ENCODE measurements at regions not wholly inside any gene's neighbourhood (a gene's known extent, or its start where the extent isn't known, plus 50 kb on each side); places are given as distances from the start of the nearest gene placed in this dataset.
"Not testable (repeated sequence)": the region's sequence is repeated elsewhere in the genome, so short reads cannot be mapped to it uniquely, and the experiment has no call there.

DNA sequence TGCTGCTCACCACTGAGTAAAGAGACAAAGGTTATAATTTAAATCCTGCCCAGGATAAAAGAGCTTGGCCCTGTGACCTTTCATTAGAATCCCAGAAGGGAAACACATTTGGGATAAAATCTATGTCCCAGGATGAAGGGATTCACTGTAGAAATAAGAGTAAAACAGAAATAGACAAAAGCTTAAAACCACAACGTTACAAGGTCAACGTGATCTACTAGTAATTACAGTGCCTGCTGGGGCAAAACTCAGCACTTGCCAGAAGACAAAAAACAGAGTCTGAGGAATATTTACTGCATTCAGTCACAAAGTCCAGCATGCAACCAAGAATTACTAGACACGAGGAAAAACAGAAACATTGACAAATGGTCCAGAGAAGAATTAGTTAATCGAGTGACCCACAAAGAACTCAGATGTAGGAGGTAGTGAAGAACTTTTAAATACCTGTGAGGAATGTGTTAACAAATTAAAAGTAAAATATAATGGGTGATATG, 982.3 kb downstream of the GATA3 start:
- no peak overlapping the region for H3K27ac ChIP-seq (ENCODE audit: low read depth, low read length)
- no peaks in the 10 kb centered on the region for H3K4me1 ChIP-seq (ENCODE audit: control insufficient read depth, insufficient read depth, low read length, unreplicated experiment)
- H2AFZ ChIP-seq (ENCODE audit: low read length, unreplicated experiment) = no peak overlapping the region
- no peaks in the 10 kb centered on the region for H3K79me2 ChIP-seq (ENCODE audit: control insufficient read depth, insufficient read depth, low read length, unreplicated experiment)
- no peak overlapping the region for H3K4me3 ChIP-seq (ENCODE audit: low read depth, low read length)
- H3K27me3 ChIP-seq (ENCODE audit: insufficient read depth, low read length) = no peaks in the 10 kb centered on the region
- no peaks in the 10 kb centered on the region for H3K36me3 ChIP-seq (ENCODE audit: insufficient read depth, low read length)

DNA sequence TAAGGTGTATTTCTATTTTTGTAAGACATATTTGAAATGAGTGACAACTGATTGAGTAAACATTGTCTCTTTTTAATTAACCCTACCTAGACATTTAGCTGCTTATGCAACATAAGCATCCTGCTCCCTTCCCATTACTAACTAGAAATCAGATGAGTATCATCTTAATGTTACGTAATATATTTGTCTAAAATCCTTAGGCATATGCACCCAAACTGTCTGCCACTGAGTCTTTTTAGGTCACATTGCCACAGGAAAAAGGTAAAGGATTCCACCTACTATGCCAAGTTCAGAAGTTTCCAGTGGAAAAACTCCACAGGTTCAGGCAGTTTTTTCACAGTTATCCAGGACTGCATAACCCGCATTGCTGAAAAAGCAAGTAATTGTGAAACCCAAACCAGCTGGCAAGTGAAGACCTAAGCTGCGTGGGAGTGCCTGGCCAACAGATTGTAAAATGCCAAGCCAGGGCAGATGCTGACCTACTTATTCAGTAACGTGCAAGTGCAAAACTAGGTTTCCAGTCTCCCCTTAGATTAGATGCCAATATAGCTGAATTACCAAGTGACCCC, 983.7 kb downstream of the GATA3 start:
- Histone ChIP-seq H3K27me3 (ENCODE audit: insufficient read depth, low read length) (no peaks in the 10 kb centered on the region), H3K27ac (ENCODE audit: low read depth, low read length) (no peak overlapping the region), H3K4me3 (ENCODE audit: low read depth, low read length) (no peak overlapping the region), H3K79me2 (ENCODE audit: control insufficient read depth, insufficient read depth, low read length, unreplicated experiment) (no peaks in the 10 kb centered on the region), H3K4me1 (ENCODE audit: control insufficient read depth, insufficient read depth, low read length, unreplicated experiment) (no peaks in the 10 kb centered on the region), H2AFZ (ENCODE audit: low read length, unreplicated experiment) (no peak overlapping the region), H3K36me3 (ENCODE audit: insufficient read depth, low read length) (no peaks in the 10 kb centered on the region)

DNA sequence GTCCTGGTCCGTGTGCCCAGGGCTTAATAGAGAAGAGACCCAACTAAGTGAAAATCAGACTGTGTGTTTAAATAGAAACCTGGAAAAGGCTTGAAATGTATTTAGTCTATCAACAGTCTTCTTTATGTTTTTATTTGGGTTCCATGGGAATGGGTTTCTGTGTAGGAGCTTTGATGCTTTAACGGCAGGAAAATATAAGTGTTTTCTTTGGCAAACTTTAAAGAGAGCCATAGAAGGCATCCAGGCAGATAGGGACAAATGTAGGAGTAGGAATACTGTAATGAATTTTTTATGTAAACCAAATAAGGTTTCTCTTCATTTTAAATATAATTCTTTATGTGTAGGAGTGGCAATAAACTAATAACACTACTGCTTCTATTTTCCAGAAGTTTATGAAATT, 989.0 kb downstream of the GATA3 start:
- Histone ChIP-seq H3K79me2 (ENCODE audit: control insufficient read depth, insufficient read depth, low read length, unreplicated experiment) (no peaks in the 10 kb centered on the region), H3K4me3 (ENCODE audit: low read depth, low read length) (no peak overlapping the region), H3K36me3 (ENCODE audit: insufficient read depth, low read length) (no peaks in the 10 kb centered on the region), H3K27ac (ENCODE audit: low read depth, low read length) (no peak overlapping the region), H3K27me3 (ENCODE audit: insufficient read depth, low read length) (no peaks in the 10 kb centered on the region), H3K4me1 (ENCODE audit: control insufficient read depth, insufficient read depth, low read length, unreplicated experiment) (no peaks in the 10 kb centered on the region), H2AFZ (ENCODE audit: low read length, unreplicated experiment) (no peak overlapping the region)

DNA sequence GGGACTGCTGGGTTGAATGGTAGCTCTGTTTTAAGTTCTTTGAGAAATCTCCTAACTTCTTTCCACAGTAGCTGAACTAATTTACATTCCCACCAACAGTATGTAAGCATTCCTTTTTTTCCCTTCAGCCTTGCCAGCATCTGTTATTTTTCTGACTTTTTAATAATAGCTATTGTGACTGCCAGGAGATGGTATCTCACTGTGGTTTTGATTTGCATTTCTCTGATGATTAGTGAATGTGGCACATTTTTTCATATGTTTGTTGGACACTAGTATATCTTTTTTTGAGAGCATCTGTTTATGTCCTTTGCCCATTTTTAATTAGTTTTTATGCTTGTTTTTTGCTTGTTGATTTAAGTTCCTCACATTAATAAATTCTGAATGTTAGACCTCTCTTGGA, 990.8 kb downstream of the GATA3 start:
- Histone ChIP-seq H3K27ac (ENCODE audit: low read depth, low read length) (no peak overlapping the region), H2AFZ (ENCODE audit: low read length, unreplicated experiment) (no peak overlapping the region), H3K4me3 (ENCODE audit: low read depth, low read length) (no peak overlapping the region), H3K36me3 (ENCODE audit: insufficient read depth, low read length) (no peaks in the 10 kb centered on the region), H3K27me3 (ENCODE audit: insufficient read depth, low read length) (no peaks in the 10 kb centered on the region), H3K4me1 (ENCODE audit: control insufficient read depth, insufficient read depth, low read length, unreplicated experiment) (no peaks in the 10 kb centered on the region), H3K79me2 (ENCODE audit: control insufficient read depth, insufficient read depth, low read length, unreplicated experiment) (no peaks in the 10 kb centered on the region)

DNA sequence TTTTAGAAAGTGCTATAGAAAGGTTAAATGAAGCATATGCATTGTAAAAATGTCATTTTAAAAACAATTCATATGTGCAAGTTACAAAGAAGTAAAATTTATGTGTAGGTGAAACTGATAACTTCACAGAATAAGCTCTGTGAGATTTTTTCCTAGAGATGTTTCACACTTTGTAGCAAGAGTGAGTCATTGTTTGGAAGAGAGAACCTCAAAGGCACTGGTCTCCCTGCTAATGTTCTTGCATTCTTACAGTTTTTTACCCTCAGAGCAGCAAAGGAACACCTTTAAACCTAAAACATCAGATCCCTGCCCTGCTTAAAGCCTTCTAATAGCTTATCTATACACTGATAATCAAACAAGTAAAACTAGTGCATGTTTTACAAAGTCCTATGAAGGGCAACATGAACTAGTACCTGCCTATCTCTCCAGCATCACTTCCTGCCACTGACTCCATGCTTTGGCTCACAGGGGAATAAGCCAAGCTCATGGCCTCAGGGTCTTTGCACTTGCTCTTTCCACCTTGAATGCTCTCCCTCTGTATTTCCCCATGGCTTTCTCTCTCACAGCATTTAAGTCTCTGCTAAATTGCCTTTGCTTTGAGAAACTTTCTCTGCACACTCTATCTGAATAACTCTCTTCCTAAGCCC, 997.0 kb downstream of the GATA3 start:
- no peak overlapping the region for H3K4me3 ChIP-seq (ENCODE audit: low read depth, low read length)
- no peaks in the 10 kb centered on the region for H3K36me3 ChIP-seq (ENCODE audit: insufficient read depth, low read length)
- H3K27me3 ChIP-seq (ENCODE audit: insufficient read depth, low read length) = no peaks in the 10 kb centered on the region
- H2AFZ ChIP-seq (ENCODE audit: low read length, unreplicated experiment) = no peak overlapping the region
- H3K4me1 ChIP-seq (ENCODE audit: control insufficient read depth, insufficient read depth, low read length, unreplicated experiment) = no peaks in the 10 kb centered on the region
- H3K79me2 ChIP-seq (ENCODE audit: control insufficient read depth, insufficient read depth, low read length, unreplicated experiment) = no peaks in the 10 kb centered on the region
- H3K27ac ChIP-seq (ENCODE audit: low read depth, low read length) = no peak overlapping the region

DNA sequence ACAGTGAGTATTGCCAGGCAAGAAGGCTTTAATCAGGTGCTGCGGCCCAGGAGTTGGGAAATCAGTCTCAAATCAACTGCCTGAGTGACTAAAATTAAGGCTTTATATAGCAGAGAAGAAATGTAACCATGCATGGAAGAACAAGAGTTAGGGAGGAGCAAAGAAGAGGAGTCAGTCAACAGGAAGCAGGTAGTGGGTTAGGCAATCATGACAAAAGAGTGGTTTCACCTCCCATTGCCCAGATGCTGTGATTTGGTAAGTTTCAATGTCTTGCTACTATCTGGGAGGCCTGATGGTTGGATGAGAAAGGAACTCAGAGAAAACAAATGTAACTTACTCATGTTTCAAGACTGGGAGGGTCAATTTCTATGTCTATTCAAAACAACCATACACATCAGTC, 998.3 kb downstream of the GATA3 start:
- Histone ChIP-seq H3K27ac (ENCODE audit: low read depth, low read length) (no peak overlapping the region), H3K36me3 (ENCODE audit: insufficient read depth, low read length) (no peaks in the 10 kb centered on the region), H3K4me1 (ENCODE audit: control insufficient read depth, insufficient read depth, low read length, unreplicated experiment) (no peaks in the 10 kb centered on the region), H3K79me2 (ENCODE audit: control insufficient read depth, insufficient read depth, low read length, unreplicated experiment) (no peaks in the 10 kb centered on the region), H3K4me3 (ENCODE audit: low read depth, low read length) (no peak overlapping the region), H3K27me3 (ENCODE audit: insufficient read depth, low read length) (no peaks in the 10 kb centered on the region), H2AFZ (ENCODE audit: low read length, unreplicated experiment) (no peak overlapping the region)

DNA sequence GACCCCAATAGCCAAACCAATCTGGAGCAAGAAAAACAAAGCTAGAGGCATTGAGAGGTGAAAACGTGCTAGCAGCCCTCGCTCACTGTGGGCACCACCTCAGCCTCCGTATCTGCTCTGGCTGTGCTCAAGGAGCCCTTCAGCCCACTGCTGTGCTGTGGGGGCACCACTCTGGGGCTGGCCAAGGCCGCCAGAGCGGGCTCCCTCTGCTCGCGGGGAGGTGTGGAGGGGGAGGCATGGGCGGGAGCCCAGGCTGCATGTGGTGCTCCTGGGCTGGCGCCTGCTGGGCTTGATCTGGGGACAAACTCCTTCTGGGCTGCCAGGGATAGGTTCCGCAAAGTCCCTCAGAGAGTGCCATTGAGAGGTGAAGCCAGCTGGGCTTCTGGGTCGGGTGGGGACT, 1002.0 kb downstream of the GATA3 start:
- Histone ChIP-seq H3K36me3 (ENCODE audit: insufficient read depth, low read length) (no peaks in the 10 kb centered on the region), H3K27ac (ENCODE audit: low read depth, low read length) (no peak overlapping the region), H3K27me3 (ENCODE audit: insufficient read depth, low read length) (no peaks in the 10 kb centered on the region), H3K4me3 (ENCODE audit: low read depth, low read length) (no peak overlapping the region), H2AFZ (ENCODE audit: low read length, unreplicated experiment) (no peak overlapping the region), H3K4me1 (ENCODE audit: control insufficient read depth, insufficient read depth, low read length, unreplicated experiment) (no peaks in the 10 kb centered on the region), H3K79me2 (ENCODE audit: control insufficient read depth, insufficient read depth, low read length, unreplicated experiment) (no peaks in the 10 kb centered on the region)

DNA sequence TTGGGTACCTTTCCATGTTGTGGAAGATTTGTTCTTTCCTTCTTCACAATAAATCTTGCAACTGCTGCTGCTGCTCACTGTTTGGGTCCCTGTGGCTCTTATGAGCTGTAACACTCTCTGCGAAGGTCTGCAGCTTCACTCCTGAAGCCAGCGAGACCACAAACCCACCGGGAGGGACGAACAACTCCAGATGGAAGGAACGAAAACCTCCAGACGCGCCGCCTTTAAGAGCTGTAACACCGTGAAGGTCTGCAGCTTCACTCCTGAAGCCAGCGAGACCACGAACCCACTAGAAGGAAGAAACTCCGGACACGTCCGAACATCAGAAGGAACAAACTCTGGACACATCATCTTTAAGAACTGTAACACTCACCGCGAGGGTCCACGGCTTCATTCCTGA, 1002.8 kb downstream of the GATA3 start:
- not testable (repeated sequence) for H3K4me1 ChIP-seq (ENCODE audit: control insufficient read depth, insufficient read depth, low read length, unreplicated experiment); H3K27ac ChIP-seq (ENCODE audit: low read depth, low read length)

DNA sequence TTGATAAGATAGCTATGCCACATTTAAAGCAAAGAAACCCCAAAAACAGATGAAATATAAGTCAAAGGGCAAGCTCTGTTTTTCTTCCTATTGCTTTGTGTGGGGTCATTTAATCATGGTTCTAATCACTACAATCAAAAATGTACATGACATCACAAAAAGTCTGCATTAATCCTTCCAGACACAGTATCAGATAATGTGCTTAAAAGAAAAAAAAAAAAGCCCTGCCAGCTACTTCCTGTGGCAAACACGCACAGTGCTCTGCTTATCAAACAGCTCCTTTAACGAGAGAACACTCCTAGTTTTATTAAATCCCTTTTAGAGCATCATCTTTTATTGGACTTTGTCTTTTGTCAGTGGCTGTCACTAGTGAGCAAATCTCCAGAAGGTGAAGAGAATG, 1005.8 kb downstream of the GATA3 start:
- Histone ChIP-seq H3K4me1 (ENCODE audit: control insufficient read depth, insufficient read depth, low read length, unreplicated experiment) (no peaks in the 10 kb centered on the region), H3K4me3 (ENCODE audit: low read depth, low read length) (no peak overlapping the region), H3K27ac (ENCODE audit: low read depth, low read length) (no peak overlapping the region)

More for the DNA sequence above, 1002.8 kb downstream of the GATA3 start:
- H3K27me3 ChIP-seq (ENCODE audit: insufficient read depth, low read length); H2AFZ ChIP-seq (ENCODE audit: low read length, unreplicated experiment); H3K79me2 ChIP-seq (ENCODE audit: control insufficient read depth, insufficient read depth, low read length, unreplicated experiment); H3K36me3 ChIP-seq (ENCODE audit: insufficient read depth, low read length); H3K4me3 ChIP-seq (ENCODE audit: low read depth, low read length): not testable (repeated sequence)

DNA sequence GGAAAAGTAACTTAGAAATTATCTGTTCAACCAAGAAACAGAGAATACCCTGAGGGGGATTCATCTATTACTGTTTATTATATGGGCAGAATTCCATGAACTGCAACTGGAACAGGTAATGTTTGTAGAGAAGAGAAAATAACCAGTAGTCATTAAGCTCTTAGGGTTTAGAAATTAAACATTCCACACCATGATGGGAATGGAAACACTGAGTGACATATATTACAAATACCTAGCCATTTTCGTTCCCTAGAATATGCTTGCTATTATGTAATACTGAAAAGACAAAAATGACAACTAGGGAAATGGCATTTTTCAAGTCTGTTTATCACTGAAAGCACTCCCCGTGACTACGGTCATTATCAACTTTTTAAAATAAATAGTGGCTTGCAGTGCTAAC, 1007.4 kb downstream of the GATA3 start:
- H3K4me3 ChIP-seq (ENCODE audit: low read depth, low read length) = no peak overlapping the region
- H2AFZ ChIP-seq (ENCODE audit: low read length, unreplicated experiment) = no peak overlapping the region
- no peak overlapping the region for H3K27ac ChIP-seq (ENCODE audit: low read depth, low read length)
- no peaks in the 10 kb centered on the region for H3K27me3 ChIP-seq (ENCODE audit: insufficient read depth, low read length)
- no peaks in the 10 kb centered on the region for H3K79me2 ChIP-seq (ENCODE audit: control insufficient read depth, insufficient read depth, low read length, unreplicated experiment)
- no peaks in the 10 kb centered on the region for H3K36me3 ChIP-seq (ENCODE audit: insufficient read depth, low read length)
- no peaks in the 10 kb centered on the region for H3K4me1 ChIP-seq (ENCODE audit: control insufficient read depth, insufficient read depth, low read length, unreplicated experiment)

More for the DNA sequence above, 1005.8 kb downstream of the GATA3 start:
- Histone ChIP-seq H3K27me3 (ENCODE audit: insufficient read depth, low read length) (no peaks in the 10 kb centered on the region), H3K36me3 (ENCODE audit: insufficient read depth, low read length) (no peaks in the 10 kb centered on the region), H3K79me2 (ENCODE audit: control insufficient read depth, insufficient read depth, low read length, unreplicated experiment) (no peaks in the 10 kb centered on the region), H2AFZ (ENCODE audit: low read length, unreplicated experiment) (no peak overlapping the region)

DNA sequence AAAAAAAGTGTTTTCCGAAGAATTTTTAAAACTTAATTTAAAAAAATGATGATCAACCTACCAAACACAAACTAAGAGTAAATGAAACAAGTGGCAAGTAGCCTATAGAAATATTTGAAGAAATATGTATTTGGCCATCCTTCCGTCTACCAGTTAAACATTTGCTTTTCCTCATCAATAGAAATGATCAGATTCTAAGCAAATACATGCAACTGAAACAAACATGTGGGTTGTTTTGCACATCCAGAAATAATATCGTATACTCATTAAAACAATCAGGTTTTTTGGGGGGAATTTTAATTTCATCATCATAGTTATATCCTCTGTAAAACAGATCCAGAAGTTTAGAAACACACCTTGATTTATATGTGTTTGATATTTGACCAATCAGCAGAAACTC, 1011.7 kb downstream of the GATA3 start:
- Histone ChIP-seq H3K4me3 (ENCODE audit: low read depth, low read length) (no peak overlapping the region), H2AFZ (ENCODE audit: low read length, unreplicated experiment) (no peak overlapping the region), H3K4me1 (ENCODE audit: control insufficient read depth, insufficient read depth, low read length, unreplicated experiment) (no peaks in the 10 kb centered on the region), H3K36me3 (ENCODE audit: insufficient read depth, low read length) (no peaks in the 10 kb centered on the region), H3K27ac (ENCODE audit: low read depth, low read length) (no peak overlapping the region), H3K27me3 (ENCODE audit: insufficient read depth, low read length) (no peaks in the 10 kb centered on the region), H3K79me2 (ENCODE audit: control insufficient read depth, insufficient read depth, low read length, unreplicated experiment) (no peaks in the 10 kb centered on the region)
